Umbilical cord (tissue), 1 donor: ENCODE measurements at regions not wholly inside any gene's neighbourhood (a gene's known extent, or its start where the extent isn't known, plus 50 kb on each side); places are given as distances from the start of the nearest gene placed in this dataset.

Experiments
- DNase-seq: peaks from one replicate; pipeline ENCODE4 v3.0.0-alpha.2; 2015; ENCODE audit warnings: low spot score

DNA sequence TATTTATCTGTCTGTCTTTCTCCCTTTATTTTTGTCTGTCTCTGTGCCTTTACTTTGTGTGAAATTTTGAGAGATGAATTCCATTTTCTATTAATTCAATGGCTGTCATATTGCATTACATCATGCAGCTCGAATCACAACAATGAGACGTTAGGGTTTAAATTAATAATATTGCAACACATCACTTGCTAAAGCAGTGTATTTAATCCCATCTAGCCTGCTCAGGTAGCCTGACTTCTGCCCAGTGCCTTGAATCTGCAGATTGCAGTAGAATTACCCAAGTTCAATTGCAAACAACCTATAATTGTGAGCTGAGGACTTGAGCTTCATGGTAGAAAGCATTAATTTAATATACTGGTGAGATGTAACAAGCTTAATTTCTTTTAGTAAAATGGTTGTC lies 235.7 kb upstream of the TSHZ2 start:
- no peak for DNase-seq

DNA sequence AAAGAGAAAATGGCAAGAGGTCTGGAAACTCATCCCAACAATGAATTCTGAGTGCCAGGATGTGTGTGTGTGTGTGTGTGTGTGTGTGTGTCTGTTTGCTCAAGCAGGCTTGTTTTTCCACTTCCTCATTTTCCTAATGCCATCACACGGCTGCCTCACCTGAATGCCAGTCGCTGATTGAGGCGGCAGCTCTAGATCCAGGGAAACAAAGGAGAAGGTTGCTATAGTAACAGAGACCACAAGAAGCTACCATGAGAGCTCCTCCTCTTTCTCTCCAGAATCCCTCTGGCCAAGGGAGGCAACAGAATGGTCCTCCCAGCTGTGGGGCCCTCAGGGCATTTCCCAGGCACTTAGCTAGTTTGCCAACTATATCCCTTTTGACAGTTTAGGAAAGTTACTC lies 241.1 kb upstream of the TSHZ2 start:
- DNase-seq: no peak

GRCh38 chr20:52727740-52728456 lies 244.3 kb upstream of the TSHZ2 start:
- no peak for DNase-seq

DNA sequence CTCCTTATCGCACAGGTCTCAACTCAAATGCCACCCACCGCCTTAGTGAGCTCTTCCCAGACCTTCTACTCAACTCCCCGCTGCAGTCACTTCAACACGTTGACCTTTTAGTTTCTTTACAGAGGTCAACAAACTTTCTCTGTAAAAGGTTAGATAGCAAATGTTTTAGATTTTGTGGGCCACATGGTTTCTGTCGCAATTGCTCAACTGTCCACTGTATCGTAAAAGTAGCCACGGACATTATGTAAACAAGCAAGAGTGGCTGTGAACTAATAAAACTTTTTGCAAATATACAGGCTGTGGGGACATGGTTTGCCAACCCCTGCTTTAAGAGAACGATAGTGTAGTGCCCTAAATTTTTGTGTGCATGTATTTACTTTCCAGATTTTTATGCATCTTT lies 247.6 kb upstream of the TSHZ2 start:
- DNase-seq: no peak

- DNase-seq: peak; percentile 18
Observed at GRCh38 chr20:52722926-52723688, 249.1 kb upstream of the TSHZ2 start.

DNA sequence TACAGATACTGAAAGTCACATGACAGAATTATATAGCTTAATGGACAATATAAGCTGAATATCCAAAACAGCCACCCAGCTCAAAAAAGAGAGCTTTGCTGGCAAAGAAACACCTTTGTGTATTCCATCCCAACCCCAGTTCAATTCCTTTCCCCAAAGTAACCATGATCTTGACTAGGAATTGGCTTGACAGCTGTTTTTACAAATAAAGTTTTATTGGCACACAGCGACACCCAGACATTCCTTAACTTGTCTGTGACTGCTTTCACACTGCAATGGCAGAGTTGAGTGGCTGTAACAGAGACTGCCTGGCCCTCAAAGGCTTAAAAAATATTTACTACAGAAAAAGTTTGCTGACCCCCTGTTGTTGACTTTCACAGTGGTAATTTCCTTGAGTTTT lies 264.0 kb upstream of the TSHZ2 start:
- no peak for DNase-seq

- no peak for DNase-seq
Observed at GRCh38 chr20:52704553-52704952, 267.6 kb upstream of the TSHZ2 start.

DNA sequence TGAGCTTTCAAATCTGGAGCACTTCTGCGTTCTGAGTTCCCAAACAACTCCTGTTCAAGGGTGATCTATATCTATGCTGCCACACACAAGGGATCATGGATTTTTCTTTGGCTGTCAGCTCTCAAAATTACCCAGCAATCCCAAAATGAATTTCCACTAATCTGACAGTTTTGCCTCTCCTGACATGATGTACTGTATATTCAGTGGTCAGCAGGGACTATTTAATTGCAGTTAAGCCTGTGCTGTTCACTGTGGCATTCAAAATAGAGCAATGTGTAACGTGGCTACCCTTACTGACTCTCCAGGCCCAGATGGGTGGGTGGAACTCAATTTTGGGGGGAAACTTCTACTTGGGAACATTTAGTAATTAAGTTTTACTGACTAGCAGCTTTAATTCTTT lies 283.8 kb upstream of the TSHZ2 start:
- DNase-seq: no peak

GRCh38 chr20:52684905-52685304 lies 287.3 kb upstream of the TSHZ2 start:
- no peak for DNase-seq

DNA sequence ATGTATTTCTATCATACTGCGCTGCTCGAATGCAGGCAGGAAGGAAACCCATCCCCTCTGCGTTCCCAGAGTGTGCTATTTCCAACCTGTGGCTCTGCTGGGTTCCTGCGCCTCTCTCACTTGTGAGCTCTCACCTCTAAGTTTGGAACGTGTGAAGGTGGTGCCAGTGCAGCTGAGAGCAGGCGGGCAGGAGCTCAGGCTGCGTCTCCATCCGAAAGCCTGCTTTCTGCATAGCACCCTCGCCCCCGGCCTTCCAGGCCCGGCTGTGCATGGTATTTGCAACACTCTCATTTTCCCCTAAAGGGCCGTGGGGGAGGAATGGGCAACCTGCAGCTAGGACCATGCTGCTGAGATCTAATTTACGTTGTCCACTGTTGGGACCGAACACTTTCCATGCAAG lies 288.0 kb upstream of the TSHZ2 start:
- no peak for DNase-seq

DNA sequence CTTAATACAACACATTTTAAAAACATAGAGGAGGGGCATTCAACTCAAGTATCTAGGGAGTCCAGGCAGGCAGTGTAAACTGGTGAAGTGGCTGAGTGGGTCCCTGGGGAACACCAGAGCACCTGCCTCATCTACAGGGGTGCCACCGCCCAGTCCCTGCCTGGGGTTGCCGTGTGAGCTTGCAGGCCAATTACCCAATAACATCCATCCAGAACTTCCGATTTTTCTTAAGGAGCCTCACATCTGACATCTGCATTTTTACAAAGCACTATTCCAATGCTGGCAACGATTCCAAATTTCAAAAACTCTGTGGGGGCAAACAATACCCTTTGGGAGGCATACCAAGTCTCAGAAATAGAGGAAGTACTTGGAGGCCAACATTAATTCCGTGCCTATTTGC lies 288.4 kb upstream of the TSHZ2 start:
- no peak for DNase-seq

- DNase-seq: no peak
Observed at GRCh38 chr20:52682237-52682636, 289.9 kb upstream of the TSHZ2 start.

- DNase-seq: no peak
Observed at GRCh38 chr20:52681288-52681687, 290.9 kb upstream of the TSHZ2 start.

DNA sequence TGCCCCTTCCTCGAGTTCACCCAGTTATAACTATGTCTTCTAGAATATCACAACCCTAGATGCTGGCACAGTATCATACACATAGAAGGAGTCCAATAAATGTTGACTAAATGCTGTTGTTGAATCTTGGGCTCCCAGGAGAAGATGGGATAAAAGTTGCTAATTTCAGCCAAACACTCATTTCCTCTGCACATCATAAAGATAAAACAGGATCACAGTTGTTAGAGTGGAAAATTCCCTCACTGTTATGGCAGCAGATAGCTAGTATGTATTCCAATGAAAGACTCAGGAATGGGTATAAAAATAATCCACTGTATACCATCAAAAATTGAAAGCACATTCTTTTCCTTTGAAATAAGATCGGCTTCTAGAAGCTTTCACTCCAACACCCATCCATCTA lies 294.9 kb upstream of the TSHZ2 start:
- DNase-seq: peak; percentile 63

GRCh38 chr20:52676283-52676995 lies 295.7 kb upstream of the TSHZ2 start:
- DNase-seq: no peak

DNA sequence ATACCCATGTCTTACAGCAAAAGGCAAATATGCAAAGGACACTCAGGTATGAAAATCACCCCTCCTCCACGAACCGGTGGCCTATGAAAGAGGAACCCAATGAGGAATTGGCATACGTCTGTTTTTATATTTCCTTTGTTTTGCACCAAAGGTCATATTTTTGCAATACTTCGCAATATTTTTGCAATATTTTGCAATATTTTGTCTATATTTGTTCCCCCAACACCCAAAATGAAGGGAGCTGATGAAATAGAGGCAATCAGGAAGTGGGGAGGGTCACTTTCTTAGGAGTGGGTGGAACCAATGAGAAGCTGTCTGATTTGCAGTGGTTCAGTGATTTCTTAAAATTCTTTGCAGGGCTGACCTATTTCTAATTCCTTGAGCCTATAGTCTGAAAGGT lies 296.8 kb upstream of the TSHZ2 start:
- no peak for DNase-seq

GRCh38 chr20:52668626-52669025 lies 303.5 kb upstream of the TSHZ2 start:
- DNase-seq: no peak

- no peak for DNase-seq
Observed at GRCh38 chr20:52667358-52667757, 304.8 kb upstream of the TSHZ2 start.

- DNase-seq: no peak
Observed at GRCh38 chr20:52665441-52665840, 306.7 kb upstream of the TSHZ2 start.

DNA sequence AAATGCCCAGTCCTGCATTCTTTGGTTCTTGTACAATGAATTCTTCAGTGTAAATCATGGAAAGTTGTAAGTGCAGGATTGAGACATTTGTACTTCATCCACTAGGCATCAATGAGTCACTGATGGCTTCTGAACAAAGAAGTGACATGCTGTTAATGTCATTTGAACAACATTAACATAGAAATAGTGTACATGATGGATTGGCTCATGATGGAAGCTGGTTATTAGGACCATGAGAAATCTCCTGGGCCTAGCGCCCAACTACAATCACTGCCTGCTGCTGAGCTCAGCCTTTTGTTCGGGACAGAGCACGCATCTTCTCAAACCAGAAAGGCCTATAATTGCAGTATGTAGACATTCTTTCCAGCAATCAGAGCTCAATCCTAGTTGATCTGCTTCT lies 316.8 kb upstream of the TSHZ2 start:
- no peak for DNase-seq

- DNase-seq: no peak
Observed at GRCh38 chr20:52654567-52654966, 317.6 kb upstream of the TSHZ2 start.

GRCh38 chr20:52652271-52652670 lies 319.9 kb upstream of the TSHZ2 start:
- no peak for DNase-seq

GRCh38 chr20:52649727-52650126 lies 322.4 kb upstream of the TSHZ2 start:
- DNase-seq: no peak
